ENCODE measurements at regions not wholly inside any gene's neighbourhood (a gene's known extent, or its start where the extent isn't known, plus 50 kb on each side); places are given as distances from the start of the nearest gene placed in this dataset.

GRCh38 chr4:71944956-71945355 lies 86.8 kb upstream of the NPFFR2 start:
- TF ChIP-seq CTCF (IDR thresholded peaks at IDR 0.05) = no peak
- TF ChIP-seq POLR2A (IDR thresholded peaks at IDR 0.05) = no peak

Data from heart left ventricle (tissue), 13 donors.